ENCODE measurements at regions not wholly inside any gene's neighbourhood (a gene's known extent, or its start where the extent isn't known, plus 50 kb on each side); places are given as distances from the start of the nearest gene placed in this dataset.

GRCh38 chr16:27632216-27632615, 82.3 kb downstream of the KATNIP start:
- H3K4me3 ChIP-seq (ENCODE audit: low read depth, low read length) = no peak overlapping the region
- no peak for TF ChIP-seq CTCF (IDR thresholded peaks at IDR 0.05; ENCODE audit: borderline replicate concordance, insufficient read depth, low read depth, low read length)

DNA sequence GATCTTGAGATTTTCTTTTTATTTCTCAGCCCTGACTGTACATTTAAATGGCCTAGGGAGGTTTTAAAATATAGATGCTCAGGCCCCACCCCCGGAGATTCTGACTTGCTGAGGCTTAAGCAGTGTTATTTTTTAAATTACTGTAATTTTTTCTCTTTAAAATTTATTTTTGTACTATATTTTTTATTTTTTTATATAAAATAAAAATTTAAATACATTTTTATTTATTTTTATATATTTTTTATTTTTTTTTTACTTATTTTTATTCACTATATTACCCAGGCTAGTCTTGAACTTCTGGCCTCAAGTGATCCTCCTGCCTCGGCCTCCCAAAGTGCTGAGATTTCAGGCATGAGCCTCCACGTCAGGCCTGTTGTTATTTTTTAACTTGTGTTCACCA, 83.3 kb downstream of the KATNIP start:
- no peak overlapping the region for H3K4me3 ChIP-seq (ENCODE audit: low read depth, low read length)
- TF ChIP-seq CTCF (IDR thresholded peaks at IDR 0.05; ENCODE audit: borderline replicate concordance, insufficient read depth, low read depth, low read length) = no peak

GRCh38 chr16:27633721-27634120, 83.8 kb downstream of the KATNIP start:
- TF ChIP-seq CTCF (IDR thresholded peaks at IDR 0.05; ENCODE audit: borderline replicate concordance, insufficient read depth, low read depth, low read length) = no peak
- H3K4me3 ChIP-seq (ENCODE audit: low read depth, low read length) = no peak overlapping the region

DNA sequence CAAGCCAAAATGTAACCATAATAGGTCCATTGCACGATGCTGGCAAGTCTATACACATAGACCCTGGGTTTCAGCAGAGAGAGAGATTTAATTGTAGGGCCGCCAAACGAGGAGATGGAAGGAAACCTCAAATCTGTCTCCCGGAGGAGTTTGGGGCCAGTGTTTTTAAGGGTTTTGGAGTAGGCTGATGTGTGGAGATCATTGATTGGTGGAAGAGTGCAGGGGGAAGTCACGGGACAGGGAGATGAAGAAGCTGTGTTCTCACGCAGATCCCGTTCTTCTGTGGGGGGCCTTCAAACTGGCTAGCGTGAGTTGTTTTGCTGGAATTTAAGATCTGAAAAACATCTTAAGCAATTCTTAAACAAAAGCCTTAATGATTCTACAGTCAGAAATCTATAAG, 84.8 kb downstream of the KATNIP start:
- TF ChIP-seq CTCF (IDR thresholded peaks at IDR 0.05; ENCODE audit: borderline replicate concordance, insufficient read depth, low read depth, low read length) = no peak
- no peak overlapping the region for H3K4me3 ChIP-seq (ENCODE audit: low read depth, low read length)

DNA sequence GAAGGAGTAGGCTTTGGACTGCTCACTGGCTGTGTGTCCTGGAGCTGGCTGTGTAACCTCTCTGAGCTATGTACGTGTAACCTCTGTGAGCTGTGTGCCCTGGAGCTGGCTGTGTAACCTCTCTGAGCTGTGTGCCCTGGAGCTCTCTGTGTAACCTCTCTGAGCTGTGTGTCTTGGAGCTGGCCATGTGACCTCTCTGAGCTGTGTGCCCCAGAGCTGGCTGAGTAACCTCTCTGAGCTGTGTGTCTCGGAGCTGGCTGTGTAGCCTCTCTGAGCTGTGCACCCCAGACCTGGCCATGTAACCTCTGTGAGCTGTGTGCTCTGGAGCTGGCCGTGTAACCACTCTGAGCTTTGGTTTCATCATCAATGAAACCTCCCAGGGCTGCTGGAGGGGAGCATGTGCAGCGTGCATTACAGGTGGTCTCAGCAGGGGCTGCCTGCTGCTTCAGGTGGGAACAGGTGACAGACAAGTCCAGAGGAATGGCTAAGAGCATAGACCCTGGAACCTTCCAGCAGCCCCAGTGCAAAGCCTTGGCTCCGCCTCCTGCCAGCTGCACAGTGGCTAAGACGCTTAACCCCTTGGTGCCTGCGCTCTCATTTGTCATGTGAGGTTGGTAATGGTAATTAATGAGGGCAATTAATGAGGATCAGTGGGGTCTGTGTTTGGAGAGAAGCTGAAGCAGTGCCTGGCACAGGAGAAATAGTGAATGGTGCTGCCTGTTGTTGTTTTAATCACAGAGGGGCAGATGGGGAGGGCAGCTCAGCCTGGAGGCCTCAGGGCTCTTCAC, 86.7 kb downstream of the KATNIP start:
- no peak for TF ChIP-seq CTCF (IDR thresholded peaks at IDR 0.05; ENCODE audit: borderline replicate concordance, insufficient read depth, low read depth, low read length)
- H3K4me3 ChIP-seq (ENCODE audit: low read depth, low read length) = no peak overlapping the region

- no peak for TF ChIP-seq CTCF (IDR thresholded peaks at IDR 0.05; ENCODE audit: borderline replicate concordance, insufficient read depth, low read depth, low read length)
These were observed 89.1 kb downstream of the KATNIP start for GRCh38 chr16:27638833-27639560.

More at GRCh38 chr16:27638833-27639560, 89.1 kb downstream of the KATNIP start:
- H3K4me3 ChIP-seq (ENCODE audit: low read depth, low read length) = no peak overlapping the region
